ENCODE measurements at regions not wholly inside any gene's neighbourhood (a gene's known extent, or its start where the extent isn't known, plus 50 kb on each side); places are given as distances from the start of the nearest gene placed in this dataset.
"Not testable (repeated sequence)": the region's sequence is repeated elsewhere in the genome, so short reads cannot be mapped to it uniquely, and the experiment has no call there.

DNA sequence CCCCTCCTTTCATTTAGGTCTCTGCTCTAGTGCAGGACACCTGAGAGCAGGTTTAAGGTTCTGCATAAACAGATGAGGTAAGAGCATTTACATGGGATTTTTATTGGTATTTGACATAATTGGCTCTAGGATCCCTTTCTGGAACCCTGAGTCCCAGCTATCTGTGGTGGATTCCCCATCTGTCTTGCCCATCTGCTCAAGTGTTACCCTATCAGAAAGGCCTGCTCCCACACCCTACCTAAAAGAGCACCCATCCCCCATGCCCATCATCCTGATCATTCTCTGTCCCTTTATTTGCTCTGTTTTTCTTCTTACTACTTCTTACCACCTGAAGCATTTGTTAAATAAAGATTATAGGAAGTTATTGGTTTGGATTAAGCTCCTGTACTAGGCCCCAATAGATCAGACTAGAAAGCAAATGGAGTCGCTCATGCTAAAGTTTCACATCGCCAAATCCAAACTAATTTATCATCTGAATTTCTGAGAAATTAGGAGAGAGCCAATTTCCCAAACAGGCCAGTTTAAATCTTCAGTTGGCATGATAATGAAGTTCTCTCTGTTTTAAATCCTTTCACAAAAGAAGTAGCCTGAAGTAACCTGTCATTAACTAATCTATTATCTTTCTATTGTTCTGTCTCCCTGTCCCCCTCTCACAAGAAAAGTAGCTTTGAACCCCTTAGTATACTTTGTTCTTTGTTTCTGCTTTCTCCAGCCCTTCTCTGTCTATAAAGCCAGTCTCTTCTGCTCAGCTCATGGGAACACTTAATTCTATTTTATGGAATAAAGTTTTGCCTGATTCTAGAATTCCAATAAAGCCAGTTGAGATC lies 178.6 kb downstream of the ZNF674 start:
- DNase-seq (ENCODE audit: low read depth), result no peak

- DNase-seq (ENCODE audit: low read depth), result peak; percentile 60
Observed at GRCh38 chrX:46354481-46354880, 190.7 kb downstream of the ZNF674 start.

GRCh38 chrX:46341767-46342322 lies 203.4 kb downstream of the ZNF674 start:
- no peak for DNase-seq (ENCODE audit: low read depth)

GRCh38 chrX:46340696-46341095 lies 204.5 kb downstream of the ZNF674 start:
- DNase-seq (ENCODE audit: low read depth), result no peak

DNA sequence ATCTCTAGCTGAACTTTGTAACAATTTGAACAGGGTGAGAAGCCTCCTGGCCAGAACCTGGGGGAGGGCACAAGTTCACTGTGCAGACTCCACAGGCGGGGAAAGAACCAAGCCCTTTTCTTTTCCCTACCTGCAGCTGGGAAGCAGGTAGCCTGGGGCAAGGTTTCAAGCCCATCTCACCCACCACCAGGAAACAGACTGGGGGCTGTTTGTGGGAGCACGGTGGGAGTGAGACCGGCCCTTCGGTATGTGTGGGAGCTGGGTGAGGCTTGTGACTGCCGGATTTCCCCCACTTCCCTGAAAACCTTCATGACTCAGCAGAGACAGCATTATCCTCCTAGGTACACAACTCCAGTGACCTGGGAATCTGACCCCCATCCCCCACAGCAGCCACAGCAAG lies 211.7 kb downstream of the ZNF674 start:
- no peak for DNase-seq (ENCODE audit: low read depth)

DNA sequence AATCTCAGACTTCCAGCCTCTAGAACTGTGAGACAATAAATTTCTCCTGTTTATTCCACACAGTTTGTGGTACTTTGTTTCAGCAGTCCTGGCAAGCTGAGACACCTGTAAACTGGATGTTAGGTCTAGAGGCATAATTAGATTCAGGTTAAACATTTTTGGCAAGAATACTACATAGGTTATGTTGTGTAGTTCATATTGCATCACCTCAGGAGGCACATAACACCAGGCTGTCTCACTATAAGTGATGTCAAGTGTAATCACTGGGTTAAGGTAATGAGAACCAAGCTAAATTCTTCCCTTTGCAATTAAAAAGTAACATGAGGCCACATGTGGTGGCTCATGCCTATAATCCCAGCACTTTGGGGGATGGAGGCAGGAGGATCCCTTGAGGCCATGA lies 214.2 kb downstream of the ZNF674 start:
- DNase-seq (ENCODE audit: low read depth), result no peak

GRCh38 chrX:46330513-46330912 lies 214.7 kb downstream of the ZNF674 start:
- no peak for DNase-seq (ENCODE audit: low read depth)

- no peak for DNase-seq (ENCODE audit: low read depth)
Observed at GRCh38 chrX:46328133-46328532, 217.1 kb downstream of the ZNF674 start.

- peak; percentile 86 for DNase-seq (ENCODE audit: low read depth)
Observed at GRCh38 chrX:46327566-46328115, 217.6 kb downstream of the ZNF674 start.

DNA sequence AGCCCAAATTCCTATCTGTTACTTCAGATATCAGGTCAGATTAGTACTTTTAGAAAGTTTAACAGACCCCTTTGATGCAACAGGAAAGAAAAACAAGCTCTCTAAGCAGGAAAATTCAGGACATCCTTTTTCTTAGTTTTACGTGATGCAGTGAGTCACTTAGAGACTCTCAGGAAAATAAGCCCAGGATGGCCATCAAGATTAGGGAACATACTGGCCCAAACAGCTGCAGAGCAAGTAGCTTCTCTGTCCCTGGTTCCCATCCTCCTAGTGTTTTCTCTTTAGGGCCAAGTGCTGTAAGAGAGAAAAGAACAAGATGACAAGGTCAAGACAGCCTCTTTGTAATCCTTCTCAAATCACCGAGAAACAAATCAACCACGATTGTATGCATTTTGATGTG lies 219.1 kb downstream of the ZNF674 start:
- peak; percentile 78 for DNase-seq (ENCODE audit: low read depth)

GRCh38 chrX:46325312-46325877 lies 219.8 kb downstream of the ZNF674 start:
- DNase-seq (ENCODE audit: low read depth), result peak; percentile 88

DNA sequence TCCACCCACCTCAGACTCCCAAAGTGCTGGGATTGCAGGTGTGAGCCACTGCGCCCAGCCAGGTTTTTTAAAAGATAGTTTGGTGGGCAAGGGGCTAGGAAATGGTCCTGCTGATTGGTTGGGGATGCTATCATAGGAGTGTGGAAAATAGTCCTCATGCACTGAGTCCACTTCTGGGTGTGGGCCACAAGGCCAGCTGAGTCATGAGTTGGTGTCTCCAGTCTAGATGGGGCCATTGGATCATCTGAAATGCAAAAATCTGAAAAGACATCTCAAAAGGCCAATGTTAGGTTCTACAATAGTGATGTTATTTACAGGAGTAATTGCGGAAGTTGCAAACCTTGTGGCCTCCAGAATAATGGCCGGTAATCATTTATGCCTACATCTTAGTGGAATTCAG lies 221.1 kb downstream of the ZNF674 start:
- no peak for DNase-seq (ENCODE audit: low read depth)

DNA sequence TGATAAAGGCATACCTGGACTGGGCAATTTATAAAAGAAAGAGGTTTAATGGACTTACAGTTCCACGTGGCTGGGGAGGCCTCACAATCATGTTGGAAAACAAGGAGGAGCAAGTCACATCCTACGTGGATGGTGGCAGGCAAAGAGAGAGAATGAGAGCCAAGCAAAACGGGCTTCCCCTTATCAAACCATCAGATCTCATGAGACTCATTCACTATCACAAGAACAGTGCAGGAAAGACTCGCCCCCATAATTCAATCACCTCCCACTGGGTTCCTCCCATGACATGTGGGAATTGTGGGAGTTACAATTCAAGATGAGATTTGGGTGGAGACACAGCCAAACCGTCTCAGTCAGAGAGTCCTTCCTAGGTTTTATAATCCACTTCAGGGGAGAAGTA lies 222.3 kb downstream of the ZNF674 start:
- DNase-seq (ENCODE audit: low read depth), result not testable (repeated sequence)

DNA sequence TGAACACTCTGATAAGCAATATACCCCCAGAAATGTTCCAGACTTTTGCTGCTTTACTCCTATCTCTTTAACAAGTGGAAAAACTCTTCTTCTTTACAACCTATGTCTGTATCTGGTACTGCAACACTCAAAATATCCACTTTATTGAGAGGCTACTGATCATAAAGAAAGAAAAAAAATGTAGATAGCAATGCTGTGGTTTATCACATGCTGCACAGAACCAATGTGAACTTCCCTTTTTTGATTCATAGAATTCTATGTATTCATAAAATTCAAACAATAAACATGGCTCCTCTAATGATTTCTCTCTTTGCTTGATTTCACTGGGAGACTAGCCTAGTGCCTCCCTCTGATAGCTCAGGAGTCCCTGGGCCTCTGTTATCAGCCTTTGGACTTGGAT lies 223.5 kb downstream of the ZNF674 start:
- DNase-seq (ENCODE audit: low read depth), result no peak

- DNase-seq (ENCODE audit: low read depth), result no peak
Observed at GRCh38 chrX:46319750-46320149, 225.5 kb downstream of the ZNF674 start.

- DNase-seq (ENCODE audit: low read depth), result no peak
Observed at GRCh38 chrX:46318551-46318950, 226.7 kb downstream of the ZNF674 start.

DNA sequence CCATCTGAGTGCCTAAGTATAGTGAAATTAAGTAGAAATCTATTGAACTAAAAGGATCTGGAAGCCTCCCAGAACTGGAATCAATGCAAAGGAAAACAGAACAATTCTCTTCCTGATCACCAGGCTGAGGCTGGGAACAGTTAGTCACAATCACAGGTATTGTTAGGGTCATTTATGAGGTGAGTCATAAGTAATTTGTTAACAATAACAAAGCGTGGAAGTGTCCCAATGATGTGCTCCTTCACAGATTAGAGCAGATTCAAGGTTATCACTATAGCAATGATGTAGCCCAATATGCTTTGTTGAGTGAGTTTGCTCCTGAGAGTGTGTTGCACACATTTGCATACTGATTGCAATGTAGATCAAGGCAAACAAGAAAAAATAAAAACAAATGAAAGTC lies 228.1 kb downstream of the ZNF674 start:
- no peak for DNase-seq (ENCODE audit: low read depth)

GRCh38 chrX:46311581-46312120 lies 233.6 kb downstream of the ZNF674 start:
- peak; percentile 31 for DNase-seq (ENCODE audit: low read depth)

DNA sequence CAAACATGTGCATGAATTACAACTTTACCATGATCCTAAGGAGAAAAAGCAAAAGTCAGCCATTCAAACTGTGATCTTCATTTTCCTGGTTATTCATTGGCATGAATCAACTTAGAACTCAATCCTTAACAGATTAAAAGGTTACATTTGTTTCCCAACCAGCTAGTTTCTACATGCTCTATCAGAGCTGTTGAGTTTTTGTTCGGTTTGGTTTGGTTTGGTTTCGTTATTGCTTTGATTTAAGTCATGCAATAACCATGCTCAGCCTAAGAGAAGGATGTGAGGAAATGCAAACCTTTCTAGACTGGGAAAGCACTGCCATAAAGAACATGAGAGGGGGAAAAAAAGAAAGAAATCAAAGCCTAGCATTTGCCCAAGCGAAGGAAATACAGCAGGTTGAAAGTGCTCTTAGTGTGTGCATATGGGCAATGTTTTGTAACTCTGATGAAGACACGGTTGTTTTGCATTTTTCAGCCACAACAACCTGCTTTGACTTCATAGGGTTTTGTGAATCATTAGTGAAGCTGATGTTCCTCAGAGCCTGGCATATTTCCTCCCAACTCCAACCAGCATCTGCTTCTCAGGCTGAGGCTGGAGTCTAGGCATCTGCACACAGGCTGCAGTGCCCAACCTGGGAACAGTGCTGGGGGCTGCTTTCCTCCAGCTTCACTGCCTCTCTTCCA lies 234.3 kb downstream of the ZNF674 start:
- no peak for DNase-seq (ENCODE audit: low read depth)

DNA sequence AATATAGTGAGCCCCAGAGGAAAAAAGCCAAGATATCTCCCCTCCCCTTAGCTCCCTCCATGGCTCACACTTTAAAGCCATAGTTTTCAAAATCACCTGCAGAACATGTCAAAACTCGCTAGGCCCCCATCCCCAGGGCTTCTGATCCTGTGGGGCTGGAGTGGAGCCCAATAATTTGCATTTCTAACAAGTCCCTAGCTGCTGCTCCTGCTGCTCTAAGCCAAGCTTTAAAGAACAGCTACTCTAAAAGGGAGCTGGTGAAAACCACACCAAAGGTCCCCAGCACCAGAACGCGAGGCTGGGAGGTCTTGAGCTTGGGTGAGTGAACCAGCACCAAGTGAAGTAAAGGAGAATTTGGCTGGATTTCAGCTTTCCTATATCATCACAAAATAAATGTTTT lies 237.1 kb downstream of the ZNF674 start:
- no peak for DNase-seq (ENCODE audit: low read depth)

- no peak for DNase-seq (ENCODE audit: low read depth)
Observed at GRCh38 chrX:46306103-46306502, 239.1 kb downstream of the ZNF674 start.

DNA sequence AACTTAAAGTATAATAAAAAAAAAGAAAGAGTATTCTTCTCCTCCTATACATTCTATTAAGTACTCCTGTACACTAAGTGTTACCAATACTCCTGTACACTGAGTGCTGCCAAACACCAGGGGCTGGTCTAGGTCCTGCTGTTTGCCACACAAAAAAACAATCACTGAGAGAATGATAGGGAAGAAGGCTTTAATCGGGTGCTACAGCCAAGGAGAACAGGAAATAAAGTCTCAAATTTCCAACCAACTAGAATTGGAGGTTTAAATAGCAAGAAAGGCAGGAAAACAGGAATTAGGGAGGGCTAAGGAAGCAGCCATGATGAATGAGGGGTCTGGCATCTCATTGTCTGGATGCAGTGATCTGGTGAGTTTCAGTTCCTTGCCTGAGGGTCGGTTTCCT lies 239.8 kb downstream of the ZNF674 start:
- DNase-seq (ENCODE audit: low read depth), result no peak

Data from LHCN-M2 (cell line).